ENCODE measurements at regions not wholly inside any gene's neighbourhood (a gene's known extent, or its start where the extent isn't known, plus 50 kb on each side); places are given as distances from the start of the nearest gene placed in this dataset.

- no peaks in the 10 kb centered on the region for H3K4me1 Mint-ChIP-seq
These were observed 94.4 kb upstream of the RND3 start for GRCh38 chr2:150581717-150582472.

GRCh38 chr2:150578481-150578880 is 91.0 kb upstream of the RND3 start:
- CTCF ChIA-PET, result no interaction called here
- POLR2A ChIA-PET, result no interaction called here
- H3K27me3 Mint-ChIP-seq, result no peaks in the 10 kb centered on the region

More at GRCh38 chr2:150581717-150582472, 94.4 kb upstream of the RND3 start:
- DNase-seq, result no peak
- Mint-ChIP-seq H3K36me3 (ENCODE audit: low read depth) (no peaks in the 10 kb centered on the region), H3K9me3 (peaks cover 10% of the 10 kb centered on the region), H3K4me3 (no peak overlapping the region), H3K27ac (no peak overlapping the region), H3K27me3 (no peaks in the 10 kb centered on the region)
- ChIA-PET POLR2A (no interaction called here), CTCF (no interaction called here)

GRCh38 chr2:150575861-150576260 is 88.4 kb upstream of the RND3 start:
- POLR2A ChIA-PET, result no interaction called here

More at GRCh38 chr2:150578481-150578880, 91.0 kb upstream of the RND3 start:
- Mint-ChIP-seq H3K9me3 (peaks cover 10% of the 10 kb centered on the region), H3K27ac (no peak overlapping the region), H3K36me3 (ENCODE audit: low read depth) (no peaks in the 10 kb centered on the region), H3K4me3 (no peak overlapping the region), H3K4me1 (no peaks in the 10 kb centered on the region)
- DNase-seq, result no peak

GRCh38 chr2:150572961-150573395 is 85.5 kb upstream of the RND3 start:
- Mint-ChIP-seq H3K27me3 (no peaks in the 10 kb centered on the region), H3K4me1 (no peaks in the 10 kb centered on the region), H3K27ac (no peak overlapping the region), H3K9me3 (peaks cover 3% of the 10 kb centered on the region), H3K4me3 (no peak overlapping the region), H3K36me3 (ENCODE audit: low read depth) (no peaks in the 10 kb centered on the region)
- ChIA-PET POLR2A (no interaction called here), CTCF (no interaction called here)
- no peak for DNase-seq

More at GRCh38 chr2:150575861-150576260, 88.4 kb upstream of the RND3 start:
- CTCF ChIA-PET, result no interaction called here
- H3K9me3 Mint-ChIP-seq, result peaks cover 10% of the 10 kb centered on the region
- no peaks in the 10 kb centered on the region for H3K36me3 Mint-ChIP-seq (ENCODE audit: low read depth)
- no peak for DNase-seq
- no peaks in the 10 kb centered on the region for H3K27me3 Mint-ChIP-seq
- H3K4me3 Mint-ChIP-seq, result no peak overlapping the region
- H3K4me1 Mint-ChIP-seq, result no peaks in the 10 kb centered on the region
- H3K27ac Mint-ChIP-seq, result no peak overlapping the region

- Mint-ChIP-seq H3K27me3 (no peaks in the 10 kb centered on the region), H3K27ac (no peak overlapping the region), H3K4me3 (no peak overlapping the region), H3K9me3 (no peaks in the 10 kb centered on the region), H3K4me1 (no peaks in the 10 kb centered on the region), H3K36me3 (ENCODE audit: low read depth) (no peaks in the 10 kb centered on the region)
- ChIA-PET CTCF (no interaction called here), POLR2A (no interaction called here)
- no peak for DNase-seq
These were observed 84.8 kb upstream of the RND3 start for GRCh38 chr2:150572194-150572766.

GRCh38 chr2:150571121-150571520 is 83.7 kb upstream of the RND3 start:
- Mint-ChIP-seq H3K27ac (no peak overlapping the region), H3K9me3 (no peaks in the 10 kb centered on the region), H3K27me3 (no peaks in the 10 kb centered on the region), H3K4me3 (no peak overlapping the region), H3K36me3 (ENCODE audit: low read depth) (no peaks in the 10 kb centered on the region), H3K4me1 (no peaks in the 10 kb centered on the region)
- ChIA-PET CTCF (no interaction called here), POLR2A (no interaction called here)
- no peak for DNase-seq

- H3K27ac Mint-ChIP-seq, result no peak overlapping the region
These were observed 83.2 kb upstream of the RND3 start for GRCh38 chr2:150570712-150571111.

GRCh38 chr2:150569761-150570160 is 82.3 kb upstream of the RND3 start:
- no peaks in the 10 kb centered on the region for H3K9me3 Mint-ChIP-seq
- ChIA-PET POLR2A (no interaction called here), CTCF (no interaction called here)
- H3K27me3 Mint-ChIP-seq, result no peaks in the 10 kb centered on the region
- DNase-seq, result no peak
- no peak overlapping the region for H3K27ac Mint-ChIP-seq
- H3K4me1 Mint-ChIP-seq, result no peaks in the 10 kb centered on the region
- no peaks in the 10 kb centered on the region for H3K36me3 Mint-ChIP-seq (ENCODE audit: low read depth)
- H3K4me3 Mint-ChIP-seq, result no peak overlapping the region

More at GRCh38 chr2:150570712-150571111, 83.2 kb upstream of the RND3 start:
- Mint-ChIP-seq H3K9me3 (no peaks in the 10 kb centered on the region), H3K4me1 (no peaks in the 10 kb centered on the region), H3K27me3 (no peaks in the 10 kb centered on the region), H3K36me3 (ENCODE audit: low read depth) (no peaks in the 10 kb centered on the region), H3K4me3 (no peak overlapping the region)
- CTCF ChIA-PET, result no interaction called here
- POLR2A ChIA-PET, result no interaction called here
- no peak for DNase-seq

GRCh38 chr2:150567771-150568301 is 80.4 kb upstream of the RND3 start:
- H3K4me1 Mint-ChIP-seq, result no peaks in the 10 kb centered on the region
- POLR2A ChIA-PET, result no interaction called here
- CTCF ChIA-PET, result no interaction called here
- H3K36me3 Mint-ChIP-seq (ENCODE audit: low read depth), result no peaks in the 10 kb centered on the region
- no peak overlapping the region for H3K27ac Mint-ChIP-seq
- H3K4me3 Mint-ChIP-seq, result no peak overlapping the region
- H3K27me3 Mint-ChIP-seq, result no peaks in the 10 kb centered on the region
- no peaks in the 10 kb centered on the region for H3K9me3 Mint-ChIP-seq
- no peak for DNase-seq

- POLR2A ChIA-PET, result no interaction called here
- Mint-ChIP-seq H3K9me3 (no peaks in the 10 kb centered on the region), H3K27me3 (no peaks in the 10 kb centered on the region), H3K4me1 (no peaks in the 10 kb centered on the region), H3K4me3 (no peak overlapping the region), H3K27ac (no peak overlapping the region), H3K36me3 (ENCODE audit: low read depth) (no peaks in the 10 kb centered on the region)
- CTCF ChIA-PET, result no interaction called here
- DNase-seq, result no peak
These were observed 78.8 kb upstream of the RND3 start for GRCh38 chr2:150566289-150566688.

- no peak for DNase-seq
- H3K9me3 Mint-ChIP-seq, result no peaks in the 10 kb centered on the region
- H3K36me3 Mint-ChIP-seq (ENCODE audit: low read depth), result no peaks in the 10 kb centered on the region
- ChIA-PET POLR2A (no interaction called here), CTCF (no interaction called here)
- H3K27me3 Mint-ChIP-seq, result no peaks in the 10 kb centered on the region
- H3K4me3 Mint-ChIP-seq, result no peak overlapping the region
- H3K27ac Mint-ChIP-seq, result no peak overlapping the region
- H3K4me1 Mint-ChIP-seq, result no peaks in the 10 kb centered on the region
These were observed 73.6 kb upstream of the RND3 start for GRCh38 chr2:150561076-150561475.

GRCh38 chr2:150557020-150557600 is 69.6 kb upstream of the RND3 start:
- no peaks in the 10 kb centered on the region for H3K4me1 Mint-ChIP-seq
- DNase-seq, result no peak
- CTCF ChIA-PET, result no interaction called here
- H3K27ac Mint-ChIP-seq, result no peak overlapping the region
- no peak overlapping the region for H3K4me3 Mint-ChIP-seq
- no peaks in the 10 kb centered on the region for H3K27me3 Mint-ChIP-seq
- no peaks in the 10 kb centered on the region for H3K9me3 Mint-ChIP-seq
- POLR2A ChIA-PET, result no interaction called here
- H3K36me3 Mint-ChIP-seq (ENCODE audit: low read depth), result no peaks in the 10 kb centered on the region

- no peak for DNase-seq
- Mint-ChIP-seq H3K9me3 (no peaks in the 10 kb centered on the region), H3K36me3 (ENCODE audit: low read depth) (no peaks in the 10 kb centered on the region), H3K4me3 (no peak overlapping the region), H3K27me3 (no peaks in the 10 kb centered on the region), H3K27ac (no peak overlapping the region), H3K4me1 (no peaks in the 10 kb centered on the region)
- ChIA-PET CTCF (no interaction called here), POLR2A (no interaction called here)
These were observed 68.3 kb upstream of the RND3 start for GRCh38 chr2:150555611-150556356.

All from activated CD4-positive, alpha-beta T cell treated with anti-CD3 and anti-CD28 coated beads, Interleukin-2, amount 10 ng/mL, durations not matched to agents 7 days and 5 days (primary cell).